B cell (primary cell): ENCODE measurements at regions not wholly inside any gene's neighbourhood (a gene's known extent, or its start where the extent isn't known, plus 50 kb on each side); places are given as distances from the start of the nearest gene placed in this dataset.

Source experiments
- EZH2 ChIP-seq: IDR thresholded peaks from 2 replicates; pipeline ENCODE4 v1.6.1; 2012; ENCODE audit warnings: borderline replicate concordance, low read depth, mild to moderate bottlenecking, moderate library complexity, low read length; ENCODE audit not compliant: insufficient read depth, poor library complexity, severe bottlenecking
- TF ChIP-seq, protein P1 (sequence below): fragments of 200-600 bp; IDR thresholded peaks from one replicate; pipeline ENCODE4 v1.8.0; 2022; ENCODE audit warnings: antibody characterized with exemption, mild to moderate bottlenecking

DNA sequence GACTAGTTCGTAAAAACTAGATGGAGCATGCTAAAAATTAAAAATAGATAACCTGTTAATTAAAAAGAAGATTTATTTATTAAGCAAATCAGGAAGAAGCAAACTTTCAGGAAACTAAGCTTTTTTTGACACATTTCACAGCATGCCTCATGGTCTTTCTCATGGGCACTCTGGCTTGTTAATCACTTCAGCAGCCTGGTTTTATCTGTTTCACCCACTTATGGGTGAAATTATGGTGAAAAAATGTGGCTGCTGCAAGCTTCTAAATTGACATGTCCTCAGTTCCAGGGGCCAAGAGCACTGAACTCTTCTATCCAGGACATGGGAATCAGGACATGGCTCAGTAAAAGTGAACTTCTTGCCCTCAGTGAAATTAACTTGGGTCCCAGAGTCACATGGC, 468.6 kb upstream of the SYT1 start:
- TF ChIP-seq, protein P1, sequence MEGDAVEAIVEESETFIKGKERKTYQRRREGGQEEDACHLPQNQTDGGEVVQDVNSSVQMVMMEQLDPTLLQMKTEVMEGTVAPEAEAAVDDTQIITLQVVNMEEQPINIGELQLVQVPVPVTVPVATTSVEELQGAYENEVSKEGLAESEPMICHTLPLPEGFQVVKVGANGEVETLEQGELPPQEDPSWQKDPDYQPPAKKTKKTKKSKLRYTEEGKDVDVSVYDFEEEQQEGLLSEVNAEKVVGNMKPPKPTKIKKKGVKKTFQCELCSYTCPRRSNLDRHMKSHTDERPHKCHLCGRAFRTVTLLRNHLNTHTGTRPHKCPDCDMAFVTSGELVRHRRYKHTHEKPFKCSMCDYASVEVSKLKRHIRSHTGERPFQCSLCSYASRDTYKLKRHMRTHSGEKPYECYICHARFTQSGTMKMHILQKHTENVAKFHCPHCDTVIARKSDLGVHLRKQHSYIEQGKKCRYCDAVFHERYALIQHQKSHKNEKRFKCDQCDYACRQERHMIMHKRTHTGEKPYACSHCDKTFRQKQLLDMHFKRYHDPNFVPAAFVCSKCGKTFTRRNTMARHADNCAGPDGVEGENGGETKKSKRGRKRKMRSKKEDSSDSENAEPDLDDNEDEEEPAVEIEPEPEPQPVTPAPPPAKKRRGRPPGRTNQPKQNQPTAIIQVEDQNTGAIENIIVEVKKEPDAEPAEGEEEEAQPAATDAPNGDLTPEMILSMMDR, result no peak
- no peak for TF ChIP-seq EZH2
